Liver (tissue), 3 donors: ENCODE measurements at regions not wholly inside any gene's neighbourhood (a gene's known extent, or its start where the extent isn't known, plus 50 kb on each side); places are given as distances from the start of the nearest gene placed in this dataset.

Source experiments
- ATF3 ChIP-seq: IDR thresholded peaks from 2 replicates; pipeline ENCODE4 v1.6.1; 2016; ENCODE audit warnings: antibody characterized with exemption
- CTCF ChIP-seq: fragments of 150-350 bp; IDR thresholded peaks from 2 replicates; pipeline ENCODE4 v1.5.1; 2017; ENCODE audit warnings: improper control_type of control experiment, low read depth, low read length; ENCODE audit not compliant: missing input control
- RAD21 ChIP-seq, 2 donors: IDR thresholded peaks; 2 replicates each; pipeline ENCODE4 v1.6.1; 2016; ENCODE audit warnings: antibody characterized with exemption in 2 of 2, mild to moderate bottlenecking in 2 of 2
- TF ChIP-seq, protein P1 (sequence below): IDR thresholded peaks from 2 replicates; pipeline ENCODE4 v1.6.1; 2016; ENCODE audit warnings: antibody characterized with exemption, mild to moderate bottlenecking
- donor health status: healthy.
- donor health status: healthy.

- TF ChIP-seq ATF3 (no peak), CTCF (no peak), RAD21 (IDR thresholded peaks at IDR 0.05) (no peak)
- TF ChIP-seq, protein P1, sequence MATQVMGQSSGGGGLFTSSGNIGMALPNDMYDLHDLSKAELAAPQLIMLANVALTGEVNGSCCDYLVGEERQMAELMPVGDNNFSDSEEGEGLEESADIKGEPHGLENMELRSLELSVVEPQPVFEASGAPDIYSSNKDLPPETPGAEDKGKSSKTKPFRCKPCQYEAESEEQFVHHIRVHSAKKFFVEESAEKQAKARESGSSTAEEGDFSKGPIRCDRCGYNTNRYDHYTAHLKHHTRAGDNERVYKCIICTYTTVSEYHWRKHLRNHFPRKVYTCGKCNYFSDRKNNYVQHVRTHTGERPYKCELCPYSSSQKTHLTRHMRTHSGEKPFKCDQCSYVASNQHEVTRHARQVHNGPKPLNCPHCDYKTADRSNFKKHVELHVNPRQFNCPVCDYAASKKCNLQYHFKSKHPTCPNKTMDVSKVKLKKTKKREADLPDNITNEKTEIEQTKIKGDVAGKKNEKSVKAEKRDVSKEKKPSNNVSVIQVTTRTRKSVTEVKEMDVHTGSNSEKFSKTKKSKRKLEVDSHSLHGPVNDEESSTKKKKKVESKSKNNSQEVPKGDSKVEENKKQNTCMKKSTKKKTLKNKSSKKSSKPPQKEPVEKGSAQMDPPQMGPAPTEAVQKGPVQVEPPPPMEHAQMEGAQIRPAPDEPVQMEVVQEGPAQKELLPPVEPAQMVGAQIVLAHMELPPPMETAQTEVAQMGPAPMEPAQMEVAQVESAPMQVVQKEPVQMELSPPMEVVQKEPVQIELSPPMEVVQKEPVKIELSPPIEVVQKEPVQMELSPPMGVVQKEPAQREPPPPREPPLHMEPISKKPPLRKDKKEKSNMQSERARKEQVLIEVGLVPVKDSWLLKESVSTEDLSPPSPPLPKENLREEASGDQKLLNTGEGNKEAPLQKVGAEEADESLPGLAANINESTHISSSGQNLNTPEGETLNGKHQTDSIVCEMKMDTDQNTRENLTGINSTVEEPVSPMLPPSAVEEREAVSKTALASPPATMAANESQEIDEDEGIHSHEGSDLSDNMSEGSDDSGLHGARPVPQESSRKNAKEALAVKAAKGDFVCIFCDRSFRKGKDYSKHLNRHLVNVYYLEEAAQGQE: no peak
Observed at GRCh38 chr5:93793159-93793781, 51.9 kb upstream of the POU5F2 start.
